ENCODE measurements at regions not wholly inside any gene's neighbourhood (a gene's known extent, or its start where the extent isn't known, plus 50 kb on each side); places are given as distances from the start of the nearest gene placed in this dataset.

DNA sequence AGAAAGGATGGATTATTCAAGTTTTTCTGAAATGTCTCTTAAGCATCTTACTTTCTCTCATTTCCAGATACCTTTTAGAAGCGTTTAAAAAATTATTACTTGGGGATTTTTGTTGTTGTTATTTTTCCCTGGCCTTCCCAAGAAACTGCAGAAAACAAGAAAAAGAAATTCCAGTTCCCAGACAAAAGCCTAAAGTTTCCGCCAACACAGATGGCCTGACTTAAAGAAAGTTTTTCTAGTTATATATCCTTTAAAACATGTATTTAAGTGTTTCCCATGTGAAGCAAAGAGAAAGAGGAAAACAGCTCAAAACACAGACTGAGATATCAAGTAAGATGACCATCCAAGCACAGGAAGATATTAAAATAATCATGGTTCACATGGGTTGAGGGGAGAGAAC, 401.7 kb upstream of the MAF start:
- TF ChIP-seq POLR2AphosphoS5 (IDR thresholded peaks at IDR 0.05; ENCODE audit: borderline replicate concordance, low read depth, low read length) = no peak
- no peak for TF ChIP-seq FOXP2 (optimal IDR thresholded peaks at IDR 0.05; ENCODE audit: control extremely low read depth, extremely low read length, insufficient read depth)
- TF ChIP-seq EZH2 (IDR thresholded peaks at IDR 0.05) = no peak
- H3K36me3 ChIP-seq (ENCODE audit: insufficient read depth, low read length) = no peaks in the 10 kb centered on the region
- no peak for DNase-seq (ENCODE audit: low read depth, low spot score)

DNA sequence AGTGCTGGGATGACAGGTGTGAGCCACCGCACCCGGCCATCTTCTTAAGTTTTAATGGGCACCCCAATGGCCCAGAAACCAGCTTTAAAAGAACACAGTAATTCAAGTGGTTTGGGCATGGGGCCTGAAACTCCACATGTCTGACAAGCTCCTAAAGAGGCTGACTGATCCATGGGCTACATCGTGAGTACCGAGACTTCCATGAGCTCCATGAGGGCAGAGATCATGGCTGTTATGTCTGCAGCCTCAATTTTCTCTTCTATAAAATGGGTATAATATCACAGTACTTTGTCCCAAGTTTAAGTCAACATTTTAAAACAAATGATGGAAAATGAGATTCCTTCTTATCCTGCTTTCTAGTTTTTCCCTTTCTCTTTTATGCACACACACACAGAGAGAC, 397.6 kb upstream of the MAF start:
- DNase-seq (ENCODE audit: low read depth, low spot score) = no peak
- Histone ChIP-seq H3K27ac (no peak overlapping the region), H3K9ac (ENCODE audit: insufficient read length) (no peak overlapping the region), H3K4me3 (no peak overlapping the region), H3K36me3 (ENCODE audit: insufficient read depth, low read length) (no peaks in the 10 kb centered on the region), H3K9me3 (ENCODE audit: low read depth, low read length) (no peaks in the 10 kb centered on the region)
- TF ChIP-seq FOXP2 (optimal IDR thresholded peaks at IDR 0.05; ENCODE audit: control extremely low read depth, extremely low read length, insufficient read depth) = no peak
- no peak for TF ChIP-seq EZH2 (IDR thresholded peaks at IDR 0.05)
- no peak for TF ChIP-seq POLR2AphosphoS5 (IDR thresholded peaks at IDR 0.05; ENCODE audit: borderline replicate concordance, low read depth, low read length)

More for the DNA sequence above, 401.7 kb upstream of the MAF start:
- Histone ChIP-seq H3K4me3 (no peak overlapping the region), H3K9me3 (ENCODE audit: low read depth, low read length) (no peaks in the 10 kb centered on the region), H3K9ac (ENCODE audit: insufficient read length) (no peak overlapping the region), H3K27ac (no peak overlapping the region)

DNA sequence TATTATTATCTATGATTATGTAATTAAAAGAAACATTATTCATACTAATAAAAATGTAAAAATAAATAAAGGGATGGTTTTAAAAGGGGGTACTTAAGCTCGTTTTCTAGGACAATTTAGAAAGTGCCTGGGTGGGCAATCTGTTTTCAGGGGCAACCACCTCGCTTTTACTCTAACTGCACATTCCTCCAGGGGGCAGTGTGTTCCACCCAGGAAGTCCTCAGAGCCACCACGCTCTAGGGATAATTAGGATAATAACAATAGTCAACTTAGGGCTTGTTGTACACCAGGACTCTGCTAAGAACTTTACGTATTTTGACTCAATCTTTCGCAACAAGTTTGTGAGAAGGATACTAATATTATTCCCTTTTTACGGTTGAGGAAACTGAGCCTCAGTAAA, 396.7 kb upstream of the MAF start:
- no peak for TF ChIP-seq POLR2AphosphoS5 (IDR thresholded peaks at IDR 0.05; ENCODE audit: borderline replicate concordance, low read depth, low read length)
- no peak for TF ChIP-seq FOXP2 (optimal IDR thresholded peaks at IDR 0.05; ENCODE audit: control extremely low read depth, extremely low read length, insufficient read depth)
- no peak for TF ChIP-seq EZH2 (IDR thresholded peaks at IDR 0.05)
- no peak for DNase-seq (ENCODE audit: low read depth, low spot score)
- Histone ChIP-seq H3K9ac (ENCODE audit: insufficient read length) (no peak overlapping the region), H3K27ac (no peak overlapping the region), H3K4me3 (no peak overlapping the region), H3K9me3 (ENCODE audit: low read depth, low read length) (no peaks in the 10 kb centered on the region), H3K36me3 (ENCODE audit: insufficient read depth, low read length) (no peaks in the 10 kb centered on the region)

DNA sequence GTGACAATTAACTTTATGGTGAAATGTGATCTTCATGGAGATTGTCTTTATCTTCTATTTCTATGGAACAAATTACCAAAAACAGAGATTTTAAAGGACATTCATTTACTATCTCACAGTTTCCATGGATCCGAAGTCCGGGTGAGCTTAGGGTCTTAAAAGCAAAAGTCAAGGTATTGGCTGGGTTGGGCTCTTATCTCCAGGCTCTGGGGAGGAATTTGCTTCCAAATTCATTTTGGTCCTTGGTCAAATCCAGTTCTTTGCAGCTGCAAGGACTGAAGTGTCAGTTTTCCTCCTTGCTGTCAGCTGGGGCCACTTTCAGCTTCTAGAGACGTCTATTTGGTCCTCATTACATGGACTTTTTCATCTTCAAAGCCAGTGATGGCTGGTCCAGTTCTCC, 395.8 kb upstream of the MAF start:
- Histone ChIP-seq H3K9ac (ENCODE audit: insufficient read length) (no peak overlapping the region), H3K27ac (no peak overlapping the region), H3K36me3 (ENCODE audit: insufficient read depth, low read length) (no peaks in the 10 kb centered on the region), H3K9me3 (ENCODE audit: low read depth, low read length) (no peaks in the 10 kb centered on the region), H3K4me3 (no peak overlapping the region)
- no peak for DNase-seq (ENCODE audit: low read depth, low spot score)
- TF ChIP-seq EZH2 (IDR thresholded peaks at IDR 0.05) = no peak
- TF ChIP-seq POLR2AphosphoS5 (IDR thresholded peaks at IDR 0.05; ENCODE audit: borderline replicate concordance, low read depth, low read length) = no peak
- TF ChIP-seq FOXP2 (optimal IDR thresholded peaks at IDR 0.05; ENCODE audit: control extremely low read depth, extremely low read length, insufficient read depth) = no peak

DNA sequence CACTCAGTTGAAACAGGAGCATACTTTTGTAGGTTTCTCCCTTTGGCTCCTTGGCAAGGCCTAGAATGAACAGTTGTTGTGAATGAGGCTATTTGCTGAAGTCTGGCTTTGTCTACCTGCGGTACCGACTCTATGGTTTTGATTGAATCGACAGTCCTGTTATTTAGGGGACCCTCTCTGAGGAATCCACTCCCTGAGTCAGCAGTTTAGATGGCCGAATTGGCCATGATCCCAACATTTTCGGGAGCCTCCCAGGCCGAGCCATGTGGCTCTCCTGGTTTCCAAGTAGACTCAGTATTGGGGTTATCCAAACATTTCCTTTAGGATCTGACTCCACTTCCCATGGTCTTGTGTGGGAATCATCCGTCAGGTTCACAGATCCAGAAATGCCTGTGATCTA, 394.8 kb upstream of the MAF start:
- TF ChIP-seq POLR2AphosphoS5 (IDR thresholded peaks at IDR 0.05; ENCODE audit: borderline replicate concordance, low read depth, low read length) (no peak), FOXP2 (optimal IDR thresholded peaks at IDR 0.05; ENCODE audit: control extremely low read depth, extremely low read length, insufficient read depth) (no peak), EZH2 (IDR thresholded peaks at IDR 0.05) (no peak)
- no peak for DNase-seq (ENCODE audit: low read depth, low spot score)
- H3K27ac ChIP-seq = no peak overlapping the region
- no peaks in the 10 kb centered on the region for H3K9me3 ChIP-seq (ENCODE audit: low read depth, low read length)
- H3K4me3 ChIP-seq = no peak overlapping the region
- H3K36me3 ChIP-seq (ENCODE audit: insufficient read depth, low read length) = no peaks in the 10 kb centered on the region
- no peak overlapping the region for H3K9ac ChIP-seq (ENCODE audit: insufficient read length)

DNA sequence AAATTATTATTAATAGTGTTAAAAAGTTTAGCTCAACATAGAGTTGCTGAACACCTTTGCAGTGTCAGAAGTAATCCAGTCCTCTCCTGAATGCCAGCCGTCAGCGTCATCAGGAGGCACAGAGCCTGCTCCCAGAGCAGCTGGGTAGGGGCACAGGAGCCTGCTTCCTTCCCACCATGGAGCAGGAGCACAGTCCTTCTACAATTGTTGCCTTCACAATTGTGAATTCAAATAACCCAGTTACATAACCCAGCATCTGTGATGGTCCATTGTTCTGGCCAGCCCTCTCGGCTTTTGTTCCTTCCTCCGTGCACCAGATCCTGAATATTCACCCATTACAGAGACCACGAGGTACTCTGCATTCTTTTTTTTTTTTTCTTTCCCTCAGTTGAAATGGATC, 393.9 kb upstream of the MAF start:
- H3K27ac ChIP-seq = no peak overlapping the region
- TF ChIP-seq POLR2AphosphoS5 (IDR thresholded peaks at IDR 0.05; ENCODE audit: borderline replicate concordance, low read depth, low read length) = no peak
- TF ChIP-seq FOXP2 (optimal IDR thresholded peaks at IDR 0.05; ENCODE audit: control extremely low read depth, extremely low read length, insufficient read depth) = no peak
- TF ChIP-seq EZH2 (IDR thresholded peaks at IDR 0.05) = no peak
- no peak for DNase-seq (ENCODE audit: low read depth, low spot score)

DNA sequence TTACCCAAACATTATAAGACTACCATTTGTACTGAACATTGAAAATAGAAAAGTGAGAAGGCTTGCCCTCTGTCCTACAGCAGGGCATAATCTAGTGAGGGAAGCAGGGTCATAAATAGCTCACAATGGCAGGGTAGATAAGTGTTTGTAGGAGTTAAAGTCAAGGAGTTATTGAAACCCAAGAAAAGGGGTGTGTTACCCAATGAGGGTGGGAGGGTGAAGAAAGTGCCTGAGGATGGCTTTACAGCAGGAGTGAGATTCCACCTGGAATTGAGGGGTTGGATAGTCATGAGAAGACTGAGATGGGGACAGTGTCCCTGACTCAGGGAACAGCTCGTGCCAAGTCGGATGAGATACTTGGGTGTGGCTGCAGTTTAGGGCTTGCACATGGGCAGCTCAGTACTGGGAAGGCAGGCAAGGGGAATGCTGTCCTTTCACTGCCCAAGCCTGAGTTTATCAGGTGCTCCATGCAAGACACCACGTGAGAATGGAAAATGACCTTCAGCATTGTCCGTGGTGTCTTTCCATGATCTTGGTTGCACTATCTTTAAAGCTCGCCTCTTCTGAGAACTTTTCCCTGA, 393.2 kb upstream of the MAF start:
- no peak overlapping the region for H3K4me3 ChIP-seq
- TF ChIP-seq FOXP2 (optimal IDR thresholded peaks at IDR 0.05; ENCODE audit: control extremely low read depth, extremely low read length, insufficient read depth) = no peak
- TF ChIP-seq EZH2 (IDR thresholded peaks at IDR 0.05) = no peak
- TF ChIP-seq POLR2AphosphoS5 (IDR thresholded peaks at IDR 0.05; ENCODE audit: borderline replicate concordance, low read depth, low read length) = no peak
- no peak for DNase-seq (ENCODE audit: low read depth, low spot score)

More for the DNA sequence above, 393.9 kb upstream of the MAF start:
- no peaks in the 10 kb centered on the region for H3K9me3 ChIP-seq (ENCODE audit: low read depth, low read length)
- H3K36me3 ChIP-seq (ENCODE audit: insufficient read depth, low read length) = no peaks in the 10 kb centered on the region
- no peak overlapping the region for H3K4me3 ChIP-seq
- H3K9ac ChIP-seq (ENCODE audit: insufficient read length) = no peak overlapping the region

DNA sequence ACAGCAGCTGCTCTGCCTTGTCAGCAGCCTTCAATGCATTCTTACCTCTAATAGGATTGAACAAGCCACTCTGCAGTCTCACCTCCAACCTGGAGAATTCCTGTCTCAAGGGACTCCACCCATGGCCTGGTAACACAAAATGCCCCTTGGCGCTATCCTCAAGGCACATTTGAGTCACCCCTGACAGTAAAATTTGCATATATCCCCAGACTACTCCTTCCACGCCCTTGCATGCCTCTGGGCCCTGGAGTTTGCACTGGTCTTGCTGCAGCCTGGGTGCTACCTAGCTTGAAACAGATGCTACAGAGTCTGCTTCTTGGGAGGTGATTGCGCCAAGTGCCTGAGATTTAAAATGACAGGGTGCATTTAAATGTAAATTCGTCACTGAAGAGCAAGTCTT, 391.4 kb upstream of the MAF start:
- Histone ChIP-seq H3K9me3 (ENCODE audit: low read depth, low read length) (no peaks in the 10 kb centered on the region), H3K27ac (no peak overlapping the region), H3K9ac (ENCODE audit: insufficient read length) (no peak overlapping the region), H3K36me3 (ENCODE audit: insufficient read depth, low read length) (no peaks in the 10 kb centered on the region), H3K4me3 (no peak overlapping the region)
- no peak for DNase-seq (ENCODE audit: low read depth, low spot score)
- TF ChIP-seq FOXP2 (optimal IDR thresholded peaks at IDR 0.05; ENCODE audit: control extremely low read depth, extremely low read length, insufficient read depth) (no peak), EZH2 (IDR thresholded peaks at IDR 0.05) (no peak), POLR2AphosphoS5 (IDR thresholded peaks at IDR 0.05; ENCODE audit: borderline replicate concordance, low read depth, low read length) (no peak)

More for the DNA sequence above, 393.2 kb upstream of the MAF start:
- Histone ChIP-seq H3K27ac (no peak overlapping the region), H3K9ac (ENCODE audit: insufficient read length) (no peak overlapping the region), H3K36me3 (ENCODE audit: insufficient read depth, low read length) (no peaks in the 10 kb centered on the region), H3K9me3 (ENCODE audit: low read depth, low read length) (no peaks in the 10 kb centered on the region)

DNA sequence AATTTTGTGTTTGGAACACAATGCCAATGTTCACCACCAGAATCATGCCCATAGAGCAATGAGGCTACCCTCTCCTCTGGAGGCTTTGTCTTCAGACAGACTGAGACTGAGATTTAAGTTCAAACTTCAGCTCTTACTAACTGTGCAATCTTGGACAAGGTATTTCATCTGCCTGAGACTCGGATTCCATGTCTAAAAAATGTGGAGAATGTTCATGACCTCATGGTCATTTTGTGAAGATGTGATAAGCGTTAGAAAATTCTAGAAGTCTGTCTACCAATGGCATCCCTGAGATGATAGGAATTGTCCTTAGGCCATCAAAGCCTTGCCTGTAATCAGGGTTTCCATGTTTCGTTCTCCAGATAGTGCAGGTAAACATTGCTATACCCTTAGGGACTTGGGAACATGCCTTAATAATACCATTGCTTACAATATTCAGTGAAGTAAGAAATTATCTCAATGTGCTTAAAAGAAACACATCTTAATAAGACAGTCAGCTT, 388.2 kb upstream of the MAF start:
- Histone ChIP-seq H3K9me3 (ENCODE audit: low read depth, low read length) (no peaks in the 10 kb centered on the region), H3K9ac (ENCODE audit: insufficient read length) (no peak overlapping the region), H3K27ac (no peak overlapping the region), H3K4me3 (peak overlapping the region; percentile 33; the same call in 1 of the 2 replicates), H3K36me3 (ENCODE audit: insufficient read depth, low read length) (no peaks in the 10 kb centered on the region)
- TF ChIP-seq FOXP2 (optimal IDR thresholded peaks at IDR 0.05; ENCODE audit: control extremely low read depth, extremely low read length, insufficient read depth) = no peak
- no peak for TF ChIP-seq POLR2AphosphoS5 (IDR thresholded peaks at IDR 0.05; ENCODE audit: borderline replicate concordance, low read depth, low read length)
- no peak for TF ChIP-seq EZH2 (IDR thresholded peaks at IDR 0.05)
- DNase-seq (ENCODE audit: low read depth, low spot score) = no peak
